ENCODE measurements at regions not wholly inside any gene's neighbourhood (a gene's known extent, or its start where the extent isn't known, plus 50 kb on each side); places are given as distances from the start of the nearest gene placed in this dataset.

GRCh38 chr10:108597657-108598319 lies 1325.5 kb downstream of the XPNPEP1 start:
- H3K4me3 ChIP-seq (ENCODE audit: low read length) = no peak overlapping the region
- no peaks in the 10 kb centered on the region; the same call in 1 of the 2 replicates for H3K9me3 ChIP-seq (ENCODE audit: control insufficient read depth, insufficient read depth, low read length)
- peaks cover 7% of the 10 kb centered on the region for H3K27me3 ChIP-seq (ENCODE audit: control insufficient read depth, insufficient read depth, low read length)
- H3K36me3 ChIP-seq (ENCODE audit: control insufficient read depth, insufficient read depth, low read length) = no peaks in the 10 kb centered on the region
- DNase-seq (ENCODE audit: low read depth, low spot score) = no peak
- WGBS (ENCODE audit: insufficient coverage, insufficient read length) = no CpG with 5 or more reads among the region's 2 CpGs
- H3K4me1 ChIP-seq (ENCODE audit: control insufficient read depth, insufficient read depth, low read length) = no peaks in the 10 kb centered on the region
- H3K27ac ChIP-seq (ENCODE audit: low read length) = no peak overlapping the region

- H3K9me3 ChIP-seq (ENCODE audit: control insufficient read depth, insufficient read depth, low read length) = no peaks in the 10 kb centered on the region; the same call in 1 of the 2 replicates
- no peak overlapping the region for H3K27ac ChIP-seq (ENCODE audit: low read length)
- peaks cover 7% of the 10 kb centered on the region for H3K27me3 ChIP-seq (ENCODE audit: control insufficient read depth, insufficient read depth, low read length)
- H3K4me3 ChIP-seq (ENCODE audit: low read length) = no peak overlapping the region
- DNase-seq (ENCODE audit: low read depth, low spot score) = no peak
- no peaks in the 10 kb centered on the region for H3K36me3 ChIP-seq (ENCODE audit: control insufficient read depth, insufficient read depth, low read length)
- H3K4me1 ChIP-seq (ENCODE audit: control insufficient read depth, insufficient read depth, low read length) = no peaks in the 10 kb centered on the region
- WGBS (ENCODE audit: insufficient coverage, insufficient read length) = no CpG with 5 or more reads among the region's 6 CpGs
These were observed 1326.3 kb downstream of the XPNPEP1 start for GRCh38 chr10:108597031-108597430.

- H3K9me3 ChIP-seq (ENCODE audit: control insufficient read depth, insufficient read depth, low read length) = no peaks in the 10 kb centered on the region; the same call in 1 of the 2 replicates
- no peak for DNase-seq (ENCODE audit: low read depth, low spot score)
- no peaks in the 10 kb centered on the region for H3K36me3 ChIP-seq (ENCODE audit: control insufficient read depth, insufficient read depth, low read length)
- no peak overlapping the region for H3K4me3 ChIP-seq (ENCODE audit: low read length)
- H3K27me3 ChIP-seq (ENCODE audit: control insufficient read depth, insufficient read depth, low read length) = peaks cover 5% of the 10 kb centered on the region
- no peak overlapping the region for H3K27ac ChIP-seq (ENCODE audit: low read length)
- no peaks in the 10 kb centered on the region for H3K4me1 ChIP-seq (ENCODE audit: control insufficient read depth, insufficient read depth, low read length)
- no CpG with 5 or more reads among the region's 1 CpG for WGBS (ENCODE audit: insufficient coverage, insufficient read length)
These were observed 1330.4 kb downstream of the XPNPEP1 start for GRCh38 chr10:108592956-108593355.

- no peak overlapping the region for H3K27ac ChIP-seq (ENCODE audit: low read length)
- WGBS (ENCODE audit: insufficient coverage, insufficient read length) = no CpG with 5 or more reads among the region's 2 CpGs
- no peaks in the 10 kb centered on the region; the same call in 1 of the 2 replicates for H3K27me3 ChIP-seq (ENCODE audit: control insufficient read depth, insufficient read depth, low read length)
- H3K4me3 ChIP-seq (ENCODE audit: low read length) = no peak overlapping the region
- no peaks in the 10 kb centered on the region; the same call in 1 of the 2 replicates for H3K9me3 ChIP-seq (ENCODE audit: control insufficient read depth, insufficient read depth, low read length)
- no peaks in the 10 kb centered on the region for H3K4me1 ChIP-seq (ENCODE audit: control insufficient read depth, insufficient read depth, low read length)
- no peaks in the 10 kb centered on the region for H3K36me3 ChIP-seq (ENCODE audit: control insufficient read depth, insufficient read depth, low read length)
- no peak for DNase-seq (ENCODE audit: low read depth, low spot score)
These were observed 1331.9 kb downstream of the XPNPEP1 start for GRCh38 chr10:108591417-108591816.

GRCh38 chr10:108586424-108586823 lies 1336.9 kb downstream of the XPNPEP1 start:
- Histone ChIP-seq H3K4me3 (ENCODE audit: low read length) (no peak overlapping the region), H3K4me1 (ENCODE audit: control insufficient read depth, insufficient read depth, low read length) (no peaks in the 10 kb centered on the region), H3K36me3 (ENCODE audit: control insufficient read depth, insufficient read depth, low read length) (no peaks in the 10 kb centered on the region), H3K27ac (ENCODE audit: low read length) (no peak overlapping the region), H3K27me3 (ENCODE audit: control insufficient read depth, insufficient read depth, low read length) (no peaks in the 10 kb centered on the region), H3K9me3 (ENCODE audit: control insufficient read depth, insufficient read depth, low read length) (no peaks in the 10 kb centered on the region; the same call in 1 of the 2 replicates)
- no peak for DNase-seq (ENCODE audit: low read depth, low spot score)
- whole genome bisulfite sequencing (ENCODE audit: insufficient coverage, insufficient read length) = no CpG with 5 or more reads among the region's 3 CpGs

GRCh38 chr10:108583877-108584276 lies 1339.4 kb downstream of the XPNPEP1 start:
- Histone ChIP-seq H3K4me3 (ENCODE audit: low read length) (no peak overlapping the region), H3K9me3 (ENCODE audit: control insufficient read depth, insufficient read depth, low read length) (no peaks in the 10 kb centered on the region; the same call in 1 of the 2 replicates), H3K27ac (ENCODE audit: low read length) (no peak overlapping the region), H3K4me1 (ENCODE audit: control insufficient read depth, insufficient read depth, low read length) (no peaks in the 10 kb centered on the region), H3K27me3 (ENCODE audit: control insufficient read depth, insufficient read depth, low read length) (no peaks in the 10 kb centered on the region), H3K36me3 (ENCODE audit: control insufficient read depth, insufficient read depth, low read length) (no peaks in the 10 kb centered on the region)
- no peak for DNase-seq (ENCODE audit: low read depth, low spot score)
- WGBS (ENCODE audit: insufficient coverage, insufficient read length) = no CpG with 5 or more reads among the region's 1 CpG

GRCh38 chr10:108582888-108583287 lies 1340.4 kb downstream of the XPNPEP1 start:
- Histone ChIP-seq H3K27me3 (ENCODE audit: control insufficient read depth, insufficient read depth, low read length) (no peaks in the 10 kb centered on the region), H3K9me3 (ENCODE audit: control insufficient read depth, insufficient read depth, low read length) (no peaks in the 10 kb centered on the region; the same call in 1 of the 2 replicates), H3K4me3 (ENCODE audit: low read length) (no peak overlapping the region), H3K4me1 (ENCODE audit: control insufficient read depth, insufficient read depth, low read length) (no peaks in the 10 kb centered on the region), H3K36me3 (ENCODE audit: control insufficient read depth, insufficient read depth, low read length) (no peaks in the 10 kb centered on the region), H3K27ac (ENCODE audit: low read length) (no peak overlapping the region)
- no CpG with 5 or more reads among the region's 1 CpG for WGBS (ENCODE audit: insufficient coverage, insufficient read length)
- DNase-seq (ENCODE audit: low read depth, low spot score) = no peak

GRCh38 chr10:108582387-108582786 lies 1340.9 kb downstream of the XPNPEP1 start:
- H3K4me1 ChIP-seq (ENCODE audit: control insufficient read depth, insufficient read depth, low read length) = no peaks in the 10 kb centered on the region
- H3K27me3 ChIP-seq (ENCODE audit: control insufficient read depth, insufficient read depth, low read length) = no peaks in the 10 kb centered on the region
- WGBS (ENCODE audit: insufficient coverage, insufficient read length) = no CpG with 5 or more reads among the region's 3 CpGs
- H3K4me3 ChIP-seq (ENCODE audit: low read length) = no peak overlapping the region
- no peaks in the 10 kb centered on the region; the same call in 1 of the 2 replicates for H3K9me3 ChIP-seq (ENCODE audit: control insufficient read depth, insufficient read depth, low read length)
- H3K36me3 ChIP-seq (ENCODE audit: control insufficient read depth, insufficient read depth, low read length) = no peaks in the 10 kb centered on the region
- DNase-seq (ENCODE audit: low read depth, low spot score) = no peak
- no peak overlapping the region for H3K27ac ChIP-seq (ENCODE audit: low read length)

- H3K27me3 ChIP-seq (ENCODE audit: control insufficient read depth, insufficient read depth, low read length) = no peaks in the 10 kb centered on the region
- DNase-seq (ENCODE audit: low read depth, low spot score) = no peak
- no peaks in the 10 kb centered on the region for H3K36me3 ChIP-seq (ENCODE audit: control insufficient read depth, insufficient read depth, low read length)
- no peaks in the 10 kb centered on the region; the same call in 1 of the 2 replicates for H3K9me3 ChIP-seq (ENCODE audit: control insufficient read depth, insufficient read depth, low read length)
- H3K4me1 ChIP-seq (ENCODE audit: control insufficient read depth, insufficient read depth, low read length) = no peaks in the 10 kb centered on the region
- H3K27ac ChIP-seq (ENCODE audit: low read length) = no peak overlapping the region
- H3K4me3 ChIP-seq (ENCODE audit: low read length) = no peak overlapping the region
- WGBS (ENCODE audit: insufficient coverage, insufficient read length) = no CpG with 5 or more reads among the region's 1 CpG
These were observed 1345.1 kb downstream of the XPNPEP1 start for GRCh38 chr10:108578258-108578657.

GRCh38 chr10:108574233-108574632 lies 1349.1 kb downstream of the XPNPEP1 start:
- DNase-seq (ENCODE audit: low read depth, low spot score) = no peak
- no CpG with 5 or more reads among the region's 1 CpG for WGBS (ENCODE audit: insufficient coverage, insufficient read length)

GRCh38 chr10:108568824-108569223 lies 1354.5 kb downstream of the XPNPEP1 start:
- DNase-seq (ENCODE audit: low read depth, low spot score) = no peak
- Histone ChIP-seq H3K27me3 (ENCODE audit: control insufficient read depth, insufficient read depth, low read length) (no peaks in the 10 kb centered on the region), H3K4me3 (ENCODE audit: low read length) (no peak overlapping the region), H3K9me3 (ENCODE audit: control insufficient read depth, insufficient read depth, low read length) (no peaks in the 10 kb centered on the region; the same call in 1 of the 2 replicates), H3K27ac (ENCODE audit: low read length) (no peak overlapping the region), H3K4me1 (ENCODE audit: control insufficient read depth, insufficient read depth, low read length) (no peaks in the 10 kb centered on the region), H3K36me3 (ENCODE audit: control insufficient read depth, insufficient read depth, low read length) (no peaks in the 10 kb centered on the region)
- WGBS (ENCODE audit: insufficient coverage, insufficient read length) = no CpG with 5 or more reads among the region's 2 CpGs

More at GRCh38 chr10:108574233-108574632, 1349.1 kb downstream of the XPNPEP1 start:
- Histone ChIP-seq H3K4me3 (ENCODE audit: low read length) (no peak overlapping the region), H3K4me1 (ENCODE audit: control insufficient read depth, insufficient read depth, low read length) (no peaks in the 10 kb centered on the region), H3K36me3 (ENCODE audit: control insufficient read depth, insufficient read depth, low read length) (no peaks in the 10 kb centered on the region), H3K9me3 (ENCODE audit: control insufficient read depth, insufficient read depth, low read length) (no peaks in the 10 kb centered on the region), H3K27me3 (ENCODE audit: control insufficient read depth, insufficient read depth, low read length) (no peaks in the 10 kb centered on the region), H3K27ac (ENCODE audit: low read length) (no peak overlapping the region)
